Neural cell (in vitro differentiated cells): ENCODE measurements at regions not wholly inside any gene's neighbourhood (a gene's known extent, or its start where the extent isn't known, plus 50 kb on each side); places are given as distances from the start of the nearest gene placed in this dataset.

Source experiments
- EP300 ChIP-seq: fragments of 450-650 bp; conservative IDR thresholded peaks from 2 replicates; pipeline ENCODE4 v1.6.1; 2014; ENCODE audit warnings: antibody characterized with exemption, mild to moderate bottlenecking, moderate library complexity; ENCODE audit not compliant: poor library complexity, severe bottlenecking
- EZH2 ChIP-seq: fragments of 200-600, 300-800 bp; shearing (Covaris generic), sonication (generic); IDR thresholded peaks from 2 replicates; pipeline ENCODE4 v1.6.1; 2014; ENCODE audit warnings: antibody characterized with exemption, low read length, borderline replicate concordance, mild to moderate bottlenecking; ENCODE audit not compliant: insufficient read depth, poor library complexity, severe bottlenecking
- MXI1 ChIP-seq: fragments of 450-650 bp; conservative IDR thresholded peaks from 2 replicates; pipeline ENCODE4 v1.6.1; 2014; ENCODE audit warnings: antibody characterized with exemption, mild to moderate bottlenecking; ENCODE audit not compliant: poor library complexity, severe bottlenecking
- POLR2AphosphoS5 ChIP-seq: IDR thresholded peaks from 2 replicates; pipeline ENCODE4 v1.6.1; 2012
- RAD21 ChIP-seq: fragments of 450-650 bp; conservative IDR thresholded peaks from 2 replicates; pipeline ENCODE4 v1.6.1; 2014; ENCODE audit warnings: antibody characterized with exemption, mild to moderate bottlenecking, moderate library complexity
- SMC3 ChIP-seq: fragments of 450-650 bp; conservative IDR thresholded peaks from 2 replicates; pipeline ENCODE4 v1.6.1; 2014; ENCODE audit warnings: antibody characterized with exemption, mild to moderate bottlenecking, moderate library complexity; ENCODE audit not compliant: poor library complexity
- TAF1 ChIP-seq: IDR thresholded peaks from 2 replicates; pipeline ENCODE4 v1.6.1; 2012; ENCODE audit warnings: low read depth
- TF ChIP-seq, protein P1 (sequence below): IDR thresholded peaks from 2 replicates; pipeline ENCODE4 v1.6.1; 2012; ENCODE audit warnings: borderline replicate concordance
- TF ChIP-seq, protein P2 (sequence below): fragments of 450-650 bp; IDR thresholded peaks from 2 replicates; pipeline ENCODE4 v1.5.1; 2014; ENCODE audit warnings: antibody characterized with exemption, mild to moderate bottlenecking, moderate library complexity; ENCODE audit not compliant: poor library complexity, severe bottlenecking

DNA sequence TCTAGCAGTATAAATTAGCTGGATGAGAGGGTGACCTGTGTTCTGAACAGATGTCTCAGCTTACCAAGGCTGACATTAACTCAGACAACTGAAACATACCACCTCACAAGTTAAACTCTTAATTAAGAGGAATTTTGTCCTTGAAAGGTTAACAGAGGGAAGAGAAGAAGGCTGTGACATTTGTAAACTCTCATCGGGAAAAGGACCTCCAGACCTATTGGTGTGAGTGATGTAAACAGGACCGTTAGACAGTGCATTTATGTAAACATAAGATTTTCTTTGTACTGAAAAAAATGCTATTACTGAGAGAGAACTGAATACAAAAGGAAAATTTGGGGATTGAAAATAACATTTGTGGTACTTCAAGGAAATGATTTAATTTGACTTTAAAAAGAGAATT, 308.4 kb upstream of the DIAPH2 start:
- TF ChIP-seq, protein P1, sequence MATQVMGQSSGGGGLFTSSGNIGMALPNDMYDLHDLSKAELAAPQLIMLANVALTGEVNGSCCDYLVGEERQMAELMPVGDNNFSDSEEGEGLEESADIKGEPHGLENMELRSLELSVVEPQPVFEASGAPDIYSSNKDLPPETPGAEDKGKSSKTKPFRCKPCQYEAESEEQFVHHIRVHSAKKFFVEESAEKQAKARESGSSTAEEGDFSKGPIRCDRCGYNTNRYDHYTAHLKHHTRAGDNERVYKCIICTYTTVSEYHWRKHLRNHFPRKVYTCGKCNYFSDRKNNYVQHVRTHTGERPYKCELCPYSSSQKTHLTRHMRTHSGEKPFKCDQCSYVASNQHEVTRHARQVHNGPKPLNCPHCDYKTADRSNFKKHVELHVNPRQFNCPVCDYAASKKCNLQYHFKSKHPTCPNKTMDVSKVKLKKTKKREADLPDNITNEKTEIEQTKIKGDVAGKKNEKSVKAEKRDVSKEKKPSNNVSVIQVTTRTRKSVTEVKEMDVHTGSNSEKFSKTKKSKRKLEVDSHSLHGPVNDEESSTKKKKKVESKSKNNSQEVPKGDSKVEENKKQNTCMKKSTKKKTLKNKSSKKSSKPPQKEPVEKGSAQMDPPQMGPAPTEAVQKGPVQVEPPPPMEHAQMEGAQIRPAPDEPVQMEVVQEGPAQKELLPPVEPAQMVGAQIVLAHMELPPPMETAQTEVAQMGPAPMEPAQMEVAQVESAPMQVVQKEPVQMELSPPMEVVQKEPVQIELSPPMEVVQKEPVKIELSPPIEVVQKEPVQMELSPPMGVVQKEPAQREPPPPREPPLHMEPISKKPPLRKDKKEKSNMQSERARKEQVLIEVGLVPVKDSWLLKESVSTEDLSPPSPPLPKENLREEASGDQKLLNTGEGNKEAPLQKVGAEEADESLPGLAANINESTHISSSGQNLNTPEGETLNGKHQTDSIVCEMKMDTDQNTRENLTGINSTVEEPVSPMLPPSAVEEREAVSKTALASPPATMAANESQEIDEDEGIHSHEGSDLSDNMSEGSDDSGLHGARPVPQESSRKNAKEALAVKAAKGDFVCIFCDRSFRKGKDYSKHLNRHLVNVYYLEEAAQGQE: no peak
- TF ChIP-seq, protein P2, sequence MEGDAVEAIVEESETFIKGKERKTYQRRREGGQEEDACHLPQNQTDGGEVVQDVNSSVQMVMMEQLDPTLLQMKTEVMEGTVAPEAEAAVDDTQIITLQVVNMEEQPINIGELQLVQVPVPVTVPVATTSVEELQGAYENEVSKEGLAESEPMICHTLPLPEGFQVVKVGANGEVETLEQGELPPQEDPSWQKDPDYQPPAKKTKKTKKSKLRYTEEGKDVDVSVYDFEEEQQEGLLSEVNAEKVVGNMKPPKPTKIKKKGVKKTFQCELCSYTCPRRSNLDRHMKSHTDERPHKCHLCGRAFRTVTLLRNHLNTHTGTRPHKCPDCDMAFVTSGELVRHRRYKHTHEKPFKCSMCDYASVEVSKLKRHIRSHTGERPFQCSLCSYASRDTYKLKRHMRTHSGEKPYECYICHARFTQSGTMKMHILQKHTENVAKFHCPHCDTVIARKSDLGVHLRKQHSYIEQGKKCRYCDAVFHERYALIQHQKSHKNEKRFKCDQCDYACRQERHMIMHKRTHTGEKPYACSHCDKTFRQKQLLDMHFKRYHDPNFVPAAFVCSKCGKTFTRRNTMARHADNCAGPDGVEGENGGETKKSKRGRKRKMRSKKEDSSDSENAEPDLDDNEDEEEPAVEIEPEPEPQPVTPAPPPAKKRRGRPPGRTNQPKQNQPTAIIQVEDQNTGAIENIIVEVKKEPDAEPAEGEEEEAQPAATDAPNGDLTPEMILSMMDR: no peak
- TF ChIP-seq POLR2AphosphoS5: no peak
- no peak for TF ChIP-seq TAF1
- no peak for TF ChIP-seq EP300
- no peak for TF ChIP-seq RAD21
- no peak for TF ChIP-seq EZH2
- no peak for TF ChIP-seq SMC3
- TF ChIP-seq MXI1: no peak
